HG02623 (cell line): ENCODE measurements at regions not wholly inside any gene's neighbourhood (a gene's known extent, or its start where the extent isn't known, plus 50 kb on each side); places are given as distances from the start of the nearest gene placed in this dataset.
"Not testable (repeated sequence)": the region's sequence is repeated elsewhere in the genome, so short reads cannot be mapped to it uniquely, and the experiment has no call there.

Experiments
- ATAC-seq: cut with Tn5 transposase; IDR thresholded peaks from one replicate; pipeline ENCODE4 v1.9.1; 2021; ENCODE audit warnings: moderate library complexity; ENCODE audit not compliant: unreplicated experiment

GRCh38 chr4:123535037-123535748 lies 138.6 kb downstream of the SPRY1 start:
- no peak for ATAC-seq

GRCh38 chr4:123536225-123536624 lies 139.6 kb downstream of the SPRY1 start:
- ATAC-seq = no peak

GRCh38 chr4:123537906-123538402 lies 141.4 kb downstream of the SPRY1 start:
- not testable (repeated sequence) for ATAC-seq

GRCh38 chr4:123545667-123546572 lies 149.3 kb downstream of the SPRY1 start:
- ATAC-seq = no peak

GRCh38 chr4:123546573-123547060 lies 150.0 kb downstream of the SPRY1 start:
- no peak for ATAC-seq

- ATAC-seq = no peak
Measured at GRCh38 chr4:123547216-123548165, 150.9 kb downstream of the SPRY1 start.

- ATAC-seq = no peak
Measured at GRCh38 chr4:123553279-123553678, 156.7 kb downstream of the SPRY1 start.

- no peak for ATAC-seq
Measured at GRCh38 chr4:123553733-123554637, 157.4 kb downstream of the SPRY1 start.

GRCh38 chr4:123554801-123555232 lies 158.2 kb downstream of the SPRY1 start:
- ATAC-seq = no peak

GRCh38 chr4:123555233-123555806 lies 158.7 kb downstream of the SPRY1 start:
- ATAC-seq = no peak

GRCh38 chr4:123555807-123556273 lies 159.2 kb downstream of the SPRY1 start:
- no peak for ATAC-seq

- ATAC-seq = no peak
Measured at GRCh38 chr4:123556526-123556925, 159.9 kb downstream of the SPRY1 start.

- no peak for ATAC-seq
Measured at GRCh38 chr4:123557857-123558536, 161.4 kb downstream of the SPRY1 start.

GRCh38 chr4:123558865-123559264 lies 162.3 kb downstream of the SPRY1 start:
- ATAC-seq = no peak

GRCh38 chr4:123559955-123560871 lies 163.6 kb downstream of the SPRY1 start:
- no peak for ATAC-seq

- ATAC-seq = no peak
Measured at GRCh38 chr4:123561525-123561924, 164.9 kb downstream of the SPRY1 start.

GRCh38 chr4:123562994-123563750 lies 166.6 kb downstream of the SPRY1 start:
- no peak for ATAC-seq
